HFFc6 (cell line): ENCODE measurements at regions not wholly inside any gene's neighbourhood (a gene's known extent, or its start where the extent isn't known, plus 50 kb on each side); places are given as distances from the start of the nearest gene placed in this dataset.

ENCODE experiments used
- DNase-seq: peaks from one replicate; pipeline ENCODE4 v3.0.0-alpha.2; 2018
- H3K27ac Mint-ChIP-seq: 2 replicates; pipeline ENCODE4 v1.8.0; 2020; ENCODE audit warnings: mild to moderate bottlenecking, mixed read lengths
- H3K27me3 Mint-ChIP-seq: 2 replicates; pipeline ENCODE4 v1.8.0; 2021; ENCODE audit warnings: mild to moderate bottlenecking, moderate library complexity, mixed read lengths; ENCODE audit not compliant: insufficient read depth
- H3K36me3 Mint-ChIP-seq: 2 replicates; pipeline ENCODE4 v1.8.0; 2021; ENCODE audit warnings: low read depth, mixed read lengths
- H3K4me1 Mint-ChIP-seq: 2 replicates; pipeline ENCODE4 v1.8.0; 2020; ENCODE audit warnings: low read depth, mixed read lengths
- H3K4me3 Mint-ChIP-seq: 2 replicates; pipeline ENCODE4 v1.8.0; 2020; ENCODE audit warnings: mild to moderate bottlenecking, moderate library complexity, mixed read lengths
- H3K9me3 Mint-ChIP-seq: 2 replicates; pipeline ENCODE4 v1.8.0; 2020; ENCODE audit warnings: mild to moderate bottlenecking, mixed read lengths
- CTCF ChIP-seq: fragments of 200-600 bp; sonication (generic); IDR thresholded peaks from 2 replicates; pipeline ENCODE4 v1.5.0; 2021; ENCODE audit warnings: antibody characterized with exemption, mild to moderate bottlenecking

DNA sequence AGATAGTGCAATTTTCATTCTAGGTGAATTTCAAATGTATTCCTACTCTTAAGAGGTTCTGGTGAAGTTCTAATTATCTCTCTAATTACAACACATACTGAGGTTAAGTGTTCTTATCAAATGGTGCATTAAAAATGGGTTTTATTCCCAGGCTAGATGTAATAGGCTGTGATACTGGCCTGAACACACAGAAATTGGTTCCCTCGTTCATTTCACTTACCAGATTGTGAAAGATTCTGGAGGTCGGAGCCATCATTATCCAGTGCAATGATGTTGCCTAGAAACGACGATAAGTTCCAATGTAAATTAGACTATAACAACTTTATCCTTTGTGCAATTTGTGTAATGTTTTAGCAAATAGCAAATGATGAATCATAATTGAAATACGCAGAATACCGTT is 172.6 kb upstream of the SOX4 start:
- Mint-ChIP-seq H3K4me1 (no peaks in the 10 kb centered on the region), H3K4me3 (no peak overlapping the region), H3K27ac (no peak overlapping the region), H3K9me3 (peaks cover 7% of the 10 kb centered on the region; the same call in 1 of the 2 replicates), H3K36me3 (no peaks in the 10 kb centered on the region), H3K27me3 (peaks cover 1% of the 10 kb centered on the region; the same call in 1 of the 2 replicates)
- DNase-seq = no peak
- no peak for TF ChIP-seq CTCF

DNA sequence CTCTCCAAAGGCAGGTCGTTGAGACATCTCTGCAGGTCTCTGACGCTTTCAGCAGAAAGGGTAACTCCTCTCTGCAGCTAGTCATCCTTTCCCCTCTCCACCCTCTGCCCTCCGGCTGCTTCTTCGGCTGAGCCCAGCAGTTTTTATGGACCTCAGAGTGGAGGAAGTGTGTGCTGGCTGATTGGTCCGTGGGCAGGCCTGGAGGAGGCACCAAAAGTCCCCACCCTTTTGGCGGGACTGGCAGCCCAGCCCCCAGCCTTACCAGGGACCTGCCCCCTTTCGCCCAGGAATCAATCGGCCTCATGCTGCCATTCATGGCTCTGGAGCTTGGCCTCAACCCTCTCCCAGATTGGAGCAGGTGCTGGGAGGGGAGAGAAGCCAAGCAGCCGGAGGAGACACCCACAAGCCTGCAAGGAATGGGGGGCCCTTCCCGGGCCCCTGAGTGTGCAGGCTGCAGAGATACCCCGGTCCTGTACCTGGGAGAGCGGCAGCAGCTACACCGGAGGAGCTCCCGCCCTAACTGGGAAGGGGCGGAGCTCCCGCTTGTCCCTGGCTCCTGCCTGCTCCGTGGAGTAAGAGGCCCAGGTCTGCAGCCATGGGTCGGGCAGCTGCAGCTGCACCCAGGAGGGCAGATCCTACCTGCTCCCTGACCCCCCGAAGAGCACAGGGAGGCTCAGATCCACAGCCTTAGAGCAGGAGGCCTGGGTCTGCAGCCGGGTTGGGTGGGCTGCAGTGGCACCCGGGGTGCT is 170.3 kb upstream of the SOX4 start:
- Mint-ChIP-seq H3K36me3 (no peaks in the 10 kb centered on the region), H3K27me3 (peaks cover 1% of the 10 kb centered on the region; the same call in 1 of the 2 replicates), H3K9me3 (peaks cover 7% of the 10 kb centered on the region; the same call in 1 of the 2 replicates), H3K4me3 (no peak overlapping the region), H3K4me1 (no peaks in the 10 kb centered on the region), H3K27ac (no peak overlapping the region)
- DNase-seq = no peak
- TF ChIP-seq CTCF = no peak

GRCh38 chr6:21426841-21427490 is 166.6 kb upstream of the SOX4 start:
- Mint-ChIP-seq H3K27ac (no peak overlapping the region), H3K36me3 (no peaks in the 10 kb centered on the region), H3K27me3 (peaks cover 6% of the 10 kb centered on the region), H3K4me1 (no peaks in the 10 kb centered on the region), H3K4me3 (no peak overlapping the region), H3K9me3 (peaks cover 7% of the 10 kb centered on the region; the same call in 1 of the 2 replicates)
- TF ChIP-seq CTCF = no peak
- DNase-seq = no peak

GRCh38 chr6:21429291-21429690 is 164.3 kb upstream of the SOX4 start:
- Mint-ChIP-seq H3K4me3 (no peak overlapping the region), H3K27me3 (peaks cover 6% of the 10 kb centered on the region), H3K27ac (no peak overlapping the region), H3K36me3 (no peaks in the 10 kb centered on the region), H3K9me3 (peaks cover 2% of the 10 kb centered on the region; the same call in 1 of the 2 replicates), H3K4me1 (no peaks in the 10 kb centered on the region)
- DNase-seq = no peak
- TF ChIP-seq CTCF = no peak

DNA sequence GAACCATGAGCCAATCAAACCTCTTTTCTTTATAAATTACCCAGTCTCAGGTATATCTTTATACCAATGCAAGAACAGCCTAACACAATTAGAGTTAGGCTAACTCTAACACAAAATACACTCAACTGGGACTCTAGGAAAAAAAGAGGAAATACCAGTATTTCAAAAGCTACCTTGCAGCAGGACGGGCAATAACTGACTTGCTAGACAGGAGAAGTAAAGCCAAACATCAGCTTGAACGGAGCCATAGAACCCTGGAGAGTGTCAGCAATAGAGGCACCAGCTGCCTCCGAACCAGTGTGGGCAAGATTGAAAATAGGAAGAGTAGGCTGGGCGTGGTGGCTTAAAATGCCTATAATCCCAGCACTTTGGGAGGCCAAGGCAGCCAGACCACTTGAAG is 162.0 kb upstream of the SOX4 start:
- H3K4me1 Mint-ChIP-seq = no peaks in the 10 kb centered on the region
- peaks cover 7% of the 10 kb centered on the region for H3K27me3 Mint-ChIP-seq
- H3K4me3 Mint-ChIP-seq = no peak overlapping the region
- no peak overlapping the region for H3K27ac Mint-ChIP-seq
- DNase-seq = no peak
- H3K9me3 Mint-ChIP-seq = peaks cover 2% of the 10 kb centered on the region; the same call in 1 of the 2 replicates
- no peaks in the 10 kb centered on the region for H3K36me3 Mint-ChIP-seq
- no peak for TF ChIP-seq CTCF
